ENCODE measurements at regions not wholly inside any gene's neighbourhood (a gene's known extent, or its start where the extent isn't known, plus 50 kb on each side); places are given as distances from the start of the nearest gene placed in this dataset.

DNA sequence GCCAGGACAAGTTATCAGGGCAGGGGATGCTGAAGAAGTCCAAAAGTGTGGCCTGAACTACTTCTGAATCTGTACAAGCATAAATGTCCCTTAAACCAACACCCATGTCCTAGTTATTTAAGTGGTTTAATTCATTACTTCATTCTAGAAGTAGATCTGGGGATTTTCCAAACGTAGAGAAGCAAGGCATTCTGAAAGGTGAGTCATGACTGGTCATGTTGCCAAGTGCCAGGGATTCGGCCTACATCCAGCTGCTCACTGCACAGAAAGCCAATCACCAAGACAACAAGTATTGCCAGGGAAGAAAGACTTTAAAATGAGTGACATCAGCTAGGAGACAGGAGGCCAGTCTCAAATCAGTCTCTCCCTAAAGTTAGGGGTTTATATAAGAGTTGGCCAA, 396.6 kb downstream of the GABRB3 start:
- DNase-seq (ENCODE audit: low spot score): no peak
- FAIRE-seq: no peak

DNA sequence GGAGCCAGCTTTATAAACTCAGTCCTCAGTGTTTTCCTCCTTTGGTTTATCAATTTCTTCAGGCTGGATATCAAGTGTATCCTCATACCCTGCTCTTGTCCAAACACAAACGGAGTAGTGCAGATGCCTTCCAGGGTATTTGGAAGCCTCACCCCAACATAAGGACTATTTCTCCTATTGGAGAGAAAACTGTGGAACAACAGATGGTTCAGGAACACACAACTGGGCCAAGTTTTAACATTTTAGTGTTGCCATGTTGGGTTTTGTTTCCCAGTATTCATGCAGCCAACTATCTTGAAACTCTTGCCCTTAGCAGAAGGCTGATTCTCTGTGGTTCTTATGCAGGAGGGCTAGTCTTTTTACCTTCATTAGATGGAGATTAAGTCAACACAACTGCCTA, 398.1 kb downstream of the GABRB3 start:
- FAIRE-seq: no peak
- DNase-seq (ENCODE audit: low spot score): no peak

DNA sequence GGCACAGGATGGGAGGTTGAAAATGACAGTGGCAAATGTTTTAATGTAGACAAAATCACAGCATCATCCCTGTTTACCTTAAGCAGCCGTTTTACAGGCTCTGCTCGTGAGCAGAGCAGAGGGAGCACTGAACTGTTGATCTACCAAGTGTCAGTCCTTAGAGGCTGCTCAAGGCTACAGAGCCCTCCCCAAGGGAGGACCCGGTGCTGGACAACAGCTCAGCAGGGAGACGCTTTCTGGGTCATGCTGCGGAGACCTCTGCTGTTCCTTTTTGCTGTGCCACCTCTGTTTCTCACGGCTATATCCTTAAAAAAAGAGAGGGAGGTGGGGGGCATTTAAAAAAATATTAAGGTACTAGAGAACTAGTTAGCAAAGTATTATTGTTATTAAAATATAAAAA, 400.2 kb downstream of the GABRB3 start:
- FAIRE-seq (no peak), DNase-seq (ENCODE audit: low spot score) (no peak)

DNA sequence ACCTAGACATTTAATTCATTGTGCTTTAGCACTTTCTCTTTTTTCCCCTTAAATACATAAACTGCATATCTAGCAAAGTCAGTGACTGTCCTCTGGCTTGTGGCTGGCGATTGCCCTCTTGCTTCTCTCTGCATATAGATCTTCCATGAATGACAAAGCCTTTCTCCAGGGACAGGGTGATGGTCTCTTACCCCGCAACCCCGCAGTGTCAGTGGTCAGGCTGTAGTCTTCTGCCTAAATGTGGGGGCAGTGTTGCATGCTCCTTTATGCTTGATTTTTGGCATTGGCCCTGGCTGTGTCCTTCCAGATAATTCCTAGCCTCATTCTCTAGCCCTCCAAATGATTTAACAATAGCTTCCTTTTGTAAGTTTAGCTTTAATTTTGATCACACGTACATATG, 407.8 kb downstream of the GABRB3 start:
- FAIRE-seq: no peak
- DNase-seq (ENCODE audit: low spot score): no peak

DNA sequence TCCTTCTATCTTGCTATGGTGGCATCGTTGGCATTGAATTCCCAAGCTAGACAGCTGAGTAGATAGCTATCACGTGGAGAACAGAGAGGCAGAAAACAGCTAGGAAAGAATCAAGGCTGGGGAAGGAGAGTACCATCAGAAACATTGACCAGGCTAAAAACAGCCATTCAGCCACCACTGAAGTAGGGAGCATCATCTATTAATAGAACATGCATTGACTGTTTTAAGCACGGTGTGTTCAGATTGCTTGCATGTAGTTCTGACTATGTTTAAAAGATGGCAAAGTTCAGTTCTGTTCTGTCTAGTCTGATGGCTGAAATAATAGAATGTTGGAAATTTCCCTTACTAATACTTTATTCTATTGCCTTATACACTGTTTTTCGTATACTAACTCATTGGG, 413.0 kb downstream of the GABRB3 start:
- FAIRE-seq (no peak), DNase-seq (ENCODE audit: low spot score) (no peak)

DNA sequence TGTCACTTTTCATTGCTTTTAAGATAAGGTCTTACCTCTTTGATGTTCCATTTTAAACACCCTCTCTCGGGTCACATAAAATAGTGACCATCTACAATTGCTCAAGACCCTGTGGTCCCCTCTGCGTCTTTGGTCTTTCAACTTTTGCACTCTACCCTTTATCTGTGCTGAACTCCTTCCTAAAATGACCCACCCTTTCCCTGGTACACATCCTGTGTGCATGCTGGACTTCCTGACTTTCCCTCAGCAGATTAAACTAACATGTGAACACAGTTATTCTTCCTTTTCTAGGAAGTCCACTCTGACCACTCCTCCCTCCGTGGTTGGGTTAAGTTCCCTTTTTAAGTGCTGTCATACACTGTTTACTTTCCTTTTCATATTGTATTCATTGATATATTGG, 414.2 kb downstream of the GABRB3 start:
- FAIRE-seq (no peak), DNase-seq (ENCODE audit: low spot score) (no peak)

DNA sequence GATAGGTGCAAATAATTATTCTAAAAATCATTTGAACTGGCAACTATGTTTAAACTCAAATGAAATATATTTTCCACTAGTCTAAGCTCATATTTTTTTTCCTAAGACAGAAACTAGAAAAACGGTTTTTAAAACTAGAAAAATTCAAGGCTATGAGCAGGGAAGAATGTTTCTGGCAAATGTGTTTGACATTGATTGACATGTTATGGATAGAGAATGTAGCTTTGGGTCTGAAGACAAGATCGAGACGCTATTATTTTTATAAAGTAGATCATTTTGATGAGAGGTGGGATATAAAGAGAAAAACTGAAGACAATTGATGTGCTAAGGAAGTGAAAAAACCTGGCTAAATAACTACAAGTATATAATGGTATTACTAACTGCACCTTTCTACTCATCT, 415.2 kb downstream of the GABRB3 start:
- DNase-seq (ENCODE audit: low spot score) (no peak), FAIRE-seq (no peak)

DNA sequence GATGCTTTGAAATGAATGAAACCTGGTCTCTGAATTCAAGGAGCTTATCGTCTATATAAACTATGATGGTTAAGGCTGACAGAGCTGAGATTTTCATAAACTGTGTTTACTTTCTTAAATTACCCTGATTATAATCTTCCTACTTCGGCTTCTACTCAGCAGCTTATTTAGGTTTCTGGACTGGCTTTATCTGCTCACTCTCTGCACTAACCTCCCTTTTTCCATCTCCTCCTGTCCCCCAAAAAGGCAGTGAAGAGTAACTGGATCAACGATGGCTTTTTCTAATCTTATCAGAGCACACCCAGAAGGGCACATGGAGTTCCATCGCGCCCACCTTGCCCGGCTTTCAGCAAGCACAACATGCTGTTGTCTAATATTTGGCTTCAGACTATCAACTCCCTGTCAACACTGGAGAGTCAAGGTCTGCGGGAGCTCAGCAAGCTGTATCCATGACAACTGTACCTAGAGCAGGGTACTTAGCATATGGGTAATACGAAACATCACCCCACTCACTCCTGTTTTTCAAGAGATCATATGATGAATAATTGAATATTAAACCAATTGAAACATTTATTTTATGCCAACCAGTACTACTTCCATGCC, 417.3 kb downstream of the GABRB3 start:
- FAIRE-seq: no peak

DNA sequence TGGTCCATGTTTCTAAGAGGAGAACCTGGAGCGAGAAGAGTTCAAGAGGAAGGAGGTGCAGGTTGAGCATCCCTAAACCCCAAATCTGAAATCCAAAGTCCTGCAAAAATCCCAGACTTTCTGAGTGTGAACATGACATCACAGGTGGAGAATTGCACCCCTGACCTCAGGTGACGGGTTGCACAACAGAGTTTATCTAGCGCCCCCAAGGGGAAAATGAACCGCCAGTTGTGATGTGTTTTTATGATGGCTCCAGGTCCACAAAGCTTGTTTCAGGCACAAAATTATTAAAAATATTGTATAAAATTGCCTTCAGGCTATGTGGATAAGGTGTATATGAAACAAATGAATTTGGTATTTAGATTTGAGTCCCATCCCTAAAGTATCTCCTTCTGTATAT, 420.0 kb downstream of the GABRB3 start:
- no peak for FAIRE-seq
- no peak for DNase-seq (ENCODE audit: low spot score)

More for the DNA sequence above, 417.3 kb downstream of the GABRB3 start:
- DNase-seq (ENCODE audit: low spot score): no peak

DNA sequence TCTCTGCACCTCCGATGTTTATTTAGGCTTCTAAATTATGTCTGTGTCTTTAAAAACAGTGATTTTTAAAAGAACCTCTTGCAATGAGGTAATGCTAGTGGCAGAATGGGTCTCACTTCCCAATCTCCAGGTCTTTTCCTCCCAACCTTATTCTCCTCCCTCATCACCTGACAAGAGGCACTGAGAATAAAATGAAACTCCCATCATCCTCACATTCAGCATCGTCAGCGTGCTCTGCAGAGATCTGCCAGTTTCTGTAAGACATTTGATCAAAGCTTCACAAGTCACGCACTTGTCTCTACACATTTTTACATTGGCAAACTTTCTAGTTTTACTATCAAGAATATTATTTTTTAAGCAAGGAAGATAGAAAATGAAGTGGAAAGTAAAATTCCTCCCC, 420.5 kb downstream of the GABRB3 start:
- no peak for FAIRE-seq
- no peak for DNase-seq (ENCODE audit: low spot score)

DNA sequence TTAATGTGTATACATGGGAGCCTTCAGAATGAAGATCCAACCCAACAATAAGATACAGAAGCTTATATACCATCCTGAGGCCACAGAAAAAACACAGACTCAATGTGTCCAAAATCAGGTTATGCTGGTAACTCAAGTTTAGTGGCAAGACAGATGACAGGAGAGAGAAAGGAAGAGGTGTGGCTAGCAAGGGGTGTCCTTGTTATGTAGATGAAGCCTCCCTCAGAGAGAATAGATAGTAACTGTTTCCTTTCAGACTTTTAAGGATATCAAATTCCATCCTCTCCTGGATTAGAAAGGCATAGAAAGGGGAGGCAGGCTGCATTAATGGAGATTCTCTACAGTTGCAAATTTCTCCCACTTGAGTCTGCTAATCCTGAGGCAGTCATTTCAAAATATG, 447.4 kb downstream of the GABRB3 start:
- no peak for FAIRE-seq
- DNase-seq (ENCODE audit: low spot score): no peak

DNA sequence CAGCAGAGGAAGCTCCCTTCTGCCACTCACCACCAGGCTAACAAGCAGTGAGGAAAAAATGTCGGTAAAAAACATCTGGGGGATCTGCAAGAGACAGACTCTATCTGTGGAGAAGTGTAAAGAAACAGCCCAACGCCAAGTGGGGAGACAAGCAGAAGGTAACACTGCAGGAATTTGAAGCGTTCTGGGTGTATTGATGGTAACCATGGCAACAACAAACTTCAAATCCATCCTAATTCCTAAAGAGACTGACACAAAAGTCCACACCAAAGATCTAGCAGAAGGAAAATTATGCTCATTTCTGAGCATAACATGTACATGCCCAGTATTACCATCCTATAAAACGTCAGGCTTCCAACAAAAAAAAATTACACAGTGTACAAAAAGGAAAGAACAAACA, 449.3 kb downstream of the GABRB3 start:
- DNase-seq (ENCODE audit: low spot score) (no peak), FAIRE-seq (no peak)

DNA sequence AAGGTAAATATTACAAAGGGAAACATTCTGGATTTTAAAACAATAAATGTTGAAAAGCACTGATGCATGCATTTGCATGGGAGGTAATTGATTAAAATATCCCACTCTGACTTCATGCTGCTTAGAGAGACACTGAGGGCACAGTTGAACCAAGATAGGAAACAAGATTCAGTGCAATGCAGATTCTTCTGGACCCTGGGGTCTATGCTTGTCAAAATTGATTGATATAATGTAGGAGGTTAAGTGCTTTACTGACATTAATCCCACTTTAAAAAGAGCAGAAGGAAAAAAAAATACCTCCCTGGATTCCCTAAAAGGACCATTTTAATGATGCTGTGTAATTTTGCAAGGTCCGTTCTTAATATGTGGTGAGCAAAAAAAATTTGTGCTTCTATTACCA, 454.2 kb downstream of the GABRB3 start:
- DNase-seq (ENCODE audit: low spot score) (no peak), FAIRE-seq (no peak)

DNA sequence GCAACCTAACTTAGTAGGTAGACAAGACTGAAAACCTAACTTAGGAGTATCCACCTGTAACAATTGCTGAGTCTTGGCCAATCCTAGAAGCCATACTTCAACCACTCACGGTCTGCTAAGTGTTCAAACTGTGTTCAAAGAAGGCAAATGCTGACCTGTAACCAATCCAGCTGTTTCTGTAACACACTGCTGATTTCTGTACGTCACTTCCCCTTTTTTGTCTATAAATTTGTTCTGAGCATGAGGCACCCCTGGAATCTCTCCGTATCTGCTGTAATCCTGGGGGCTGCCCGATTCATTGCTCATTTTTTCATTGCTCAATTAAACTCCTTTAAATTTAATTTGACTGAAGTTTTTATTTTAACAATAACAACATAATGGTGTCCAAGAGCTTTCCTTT, 451.4 kb upstream of the ATP10A start:
- FAIRE-seq (no peak), DNase-seq (ENCODE audit: low spot score) (no peak)

DNA sequence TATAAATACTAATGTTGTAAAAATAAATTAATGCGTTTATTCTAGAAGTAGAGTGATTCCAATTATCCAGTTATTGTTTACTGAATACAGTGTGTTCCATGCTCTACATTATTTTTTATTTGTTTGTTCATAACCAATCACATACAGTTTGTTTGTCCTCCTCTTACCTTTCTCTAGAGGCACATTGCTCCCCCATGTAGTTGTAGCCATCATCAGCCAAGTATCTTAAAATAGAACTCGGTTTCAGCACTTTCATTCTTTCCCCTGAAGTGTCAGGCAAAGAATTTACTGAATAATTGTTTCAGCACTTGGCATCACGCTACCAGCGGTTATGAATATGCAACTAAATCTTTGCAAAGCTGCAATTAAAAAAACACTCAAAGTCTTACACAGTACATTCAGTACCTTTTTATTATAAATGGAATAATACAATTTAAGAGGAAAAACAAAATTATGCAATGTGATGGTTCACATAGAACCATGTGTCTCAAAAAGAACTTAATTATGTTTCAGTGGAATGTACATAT, 448.6 kb upstream of the ATP10A start:
- FAIRE-seq: no peak
- DNase-seq (ENCODE audit: low spot score): no peak

DNA sequence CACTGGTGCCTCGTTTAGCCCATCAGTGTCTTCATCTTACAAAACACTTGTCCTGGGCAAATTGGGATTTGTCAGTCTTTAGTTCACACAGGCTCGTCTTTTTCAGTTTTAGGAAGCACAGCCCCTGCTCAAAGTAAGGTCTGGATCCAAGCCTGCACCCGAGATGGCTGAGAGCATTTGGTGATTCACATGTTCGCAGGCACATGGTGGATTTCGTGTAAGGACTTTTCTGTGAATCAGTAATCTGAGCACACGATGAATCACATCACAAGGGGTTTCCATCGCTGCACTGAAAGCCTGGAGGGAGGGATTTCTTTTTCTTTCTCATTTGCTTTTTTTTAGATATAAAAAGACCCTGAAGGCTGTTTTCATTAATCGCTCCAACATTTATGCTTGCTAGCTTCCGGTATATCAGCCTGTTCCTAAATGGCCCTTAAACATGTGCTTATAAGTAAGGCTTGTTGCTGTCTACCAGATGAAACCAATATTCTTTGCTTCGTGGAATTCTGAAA, 435.6 kb upstream of the ATP10A start:
- FAIRE-seq (no peak), DNase-seq (ENCODE audit: low spot score) (no peak)

DNA sequence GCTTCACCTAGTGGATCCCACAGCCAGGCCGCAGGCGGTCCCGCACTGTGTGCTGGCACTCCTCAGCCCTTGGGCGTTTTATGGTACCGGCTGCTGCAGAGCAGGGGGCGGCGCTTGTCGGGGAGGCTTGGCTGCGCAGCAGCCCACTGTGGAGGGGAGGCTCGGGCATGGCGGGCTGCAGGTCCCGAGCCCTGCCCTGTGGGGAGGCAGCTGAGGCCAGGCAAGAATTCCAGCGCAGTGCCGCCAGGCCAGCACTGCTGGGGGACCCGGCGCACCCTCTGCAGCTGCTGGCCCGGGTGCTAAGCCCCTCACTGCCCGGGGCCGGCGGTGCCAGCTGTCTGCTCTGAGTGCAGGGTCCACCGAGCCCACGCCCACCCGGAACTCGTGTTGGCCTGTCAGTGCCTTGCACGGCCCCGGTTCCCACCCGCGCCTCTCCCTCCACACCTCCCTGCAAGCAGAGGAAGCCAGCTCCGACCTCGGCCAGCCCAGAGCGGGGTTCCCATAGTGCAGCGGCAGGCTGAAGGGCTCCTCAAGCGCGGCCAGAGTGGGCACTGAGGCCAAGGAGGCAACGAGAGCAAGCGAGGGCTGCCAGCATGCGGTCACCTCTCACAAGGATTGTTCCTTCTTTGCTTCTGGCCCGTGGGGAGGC, 435.0 kb upstream of the ATP10A start:
- no peak for DNase-seq (ENCODE audit: low spot score)
- FAIRE-seq: no peak

DNA sequence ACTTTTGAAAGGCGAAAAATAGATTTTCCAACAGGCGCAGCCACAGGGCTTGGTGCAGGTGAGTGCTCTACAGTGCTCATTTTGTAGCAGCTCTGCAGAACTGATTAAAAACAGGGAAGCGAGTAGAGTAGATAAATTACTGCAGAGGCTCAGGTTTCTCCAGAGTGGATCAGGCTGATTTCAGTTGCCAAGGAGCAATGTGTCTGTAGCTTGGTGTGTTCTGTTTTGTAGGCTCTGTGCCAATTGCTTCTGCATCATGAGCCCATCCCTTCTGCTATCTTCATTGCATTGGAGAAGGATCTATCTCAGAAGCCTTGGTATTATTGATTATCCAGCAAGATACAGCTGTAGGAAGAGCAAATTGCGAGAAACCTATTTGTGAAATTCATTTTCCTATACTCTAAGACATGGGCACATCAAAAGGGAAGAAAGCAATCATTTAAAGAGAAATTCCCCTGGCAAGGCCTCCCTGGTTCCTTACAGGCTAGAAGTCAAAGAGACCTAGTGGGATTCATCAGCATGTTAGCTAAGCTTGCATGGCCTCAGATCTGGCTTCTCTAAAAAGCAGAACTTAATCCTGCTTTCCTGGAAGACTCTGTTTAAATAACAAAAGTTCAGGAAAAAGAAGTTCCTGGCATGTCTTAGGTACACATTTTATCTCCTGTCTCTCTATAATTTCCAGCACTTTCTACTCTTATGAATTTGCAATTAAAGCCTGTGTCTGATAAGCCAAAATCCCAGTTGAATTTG, 432.4 kb upstream of the ATP10A start:
- FAIRE-seq (no peak), DNase-seq (ENCODE audit: low spot score) (no peak)

DNA sequence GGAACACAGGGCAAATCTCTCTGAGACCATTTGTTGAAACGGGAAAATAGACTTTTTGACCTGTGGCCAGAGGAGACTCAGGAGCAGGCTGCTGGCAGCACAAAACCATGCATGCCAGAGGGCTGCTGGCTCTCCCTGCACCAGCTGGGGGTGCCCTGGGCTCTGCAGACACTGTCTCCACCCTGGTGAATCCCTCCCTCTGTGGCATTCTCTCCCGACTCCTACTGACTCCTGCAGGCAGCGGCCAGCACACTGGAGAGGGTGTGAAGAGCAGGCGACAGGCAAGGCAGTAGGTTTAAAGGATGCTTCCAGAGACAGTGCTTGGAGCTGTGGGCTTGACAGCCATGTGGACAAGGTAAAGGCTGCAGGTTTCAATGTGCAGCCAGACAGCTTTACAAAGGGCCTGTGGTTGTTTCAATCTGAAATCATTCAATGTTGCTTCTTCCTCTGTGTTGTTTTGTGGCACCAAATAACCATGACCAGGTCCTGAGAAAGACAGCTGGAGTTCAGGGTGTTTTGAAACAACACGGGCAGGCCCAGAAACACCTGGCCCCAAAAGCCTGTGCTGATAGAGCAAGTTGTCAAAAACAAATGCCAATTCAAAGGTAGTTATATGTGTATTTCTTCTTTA, 431.0 kb upstream of the ATP10A start:
- no peak for FAIRE-seq

DNA sequence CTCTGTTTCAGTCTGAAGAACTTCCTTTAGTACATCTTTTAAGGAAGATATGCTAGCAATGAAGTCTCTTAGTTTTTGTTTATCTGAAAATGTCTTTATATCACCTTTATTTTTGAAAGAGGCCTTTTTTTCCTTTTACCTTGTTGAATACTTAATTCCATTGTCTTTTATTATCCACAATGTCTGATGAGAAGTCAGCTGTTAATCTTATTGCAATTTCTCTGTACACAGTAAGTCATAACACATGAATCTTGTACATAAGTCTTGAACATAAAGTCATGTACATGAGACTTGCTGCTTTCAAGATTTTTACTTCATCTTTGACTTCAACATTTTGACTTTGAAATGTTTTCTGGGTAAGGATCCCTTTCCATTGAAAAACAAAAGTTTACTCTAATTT, 424.3 kb upstream of the ATP10A start:
- DNase-seq (ENCODE audit: low spot score) (no peak), FAIRE-seq (no peak)

More for the DNA sequence above, 431.0 kb upstream of the ATP10A start:
- no peak for DNase-seq (ENCODE audit: low spot score)

DNA sequence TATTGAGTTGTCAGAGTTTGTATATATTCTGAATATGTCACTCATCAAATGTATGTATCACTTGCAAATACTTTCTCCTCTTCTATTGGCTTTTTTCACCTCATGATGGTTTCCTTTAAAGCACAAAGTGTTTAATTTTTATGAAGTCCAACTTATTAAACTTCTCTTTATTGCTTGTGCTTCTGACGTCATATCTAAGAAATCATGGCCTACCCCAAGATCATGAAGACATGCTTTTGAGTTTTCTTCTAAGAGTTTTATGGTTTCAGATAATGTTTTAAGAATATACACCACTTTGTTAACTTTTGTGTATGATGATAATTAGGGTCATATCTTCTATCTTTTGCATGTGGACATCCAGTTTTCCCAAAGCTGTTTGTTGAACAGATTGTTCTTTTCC, 417.2 kb upstream of the ATP10A start:
- DNase-seq (ENCODE audit: low spot score) (no peak), FAIRE-seq (no peak)

DNA sequence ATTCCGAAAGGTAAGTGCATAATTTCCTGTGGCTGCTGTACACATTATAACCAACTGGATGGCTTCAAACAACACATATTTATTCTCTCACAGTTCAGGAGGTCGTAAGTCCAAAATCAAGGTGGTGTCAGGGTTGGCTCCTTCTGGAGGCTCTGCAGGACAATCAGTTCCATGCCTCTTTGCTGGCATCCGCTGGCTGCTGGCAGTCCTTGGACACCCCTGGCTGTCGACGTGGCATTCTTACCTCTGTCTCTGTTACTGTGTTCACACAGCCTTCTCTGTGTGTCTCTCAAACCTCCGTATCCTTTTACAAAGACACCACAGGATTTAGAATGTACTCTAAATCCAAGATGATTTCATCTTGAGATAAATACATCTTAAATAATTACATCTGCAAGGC, 398.8 kb upstream of the ATP10A start:
- DNase-seq (ENCODE audit: low spot score) (no peak), FAIRE-seq (no peak)
